ENCODE measurements at regions not wholly inside any gene's neighbourhood (a gene's known extent, or its start where the extent isn't known, plus 50 kb on each side); places are given as distances from the start of the nearest gene placed in this dataset.

GRCh38 chr2:145721681-145722080 is 1201.8 kb upstream of the ZEB2 start:
- POLR2A ChIA-PET: no interaction called here
- in situ Hi-C loops (cut with HindIII; ENCODE audit: low pct_unique_long_range_greater_than_20kb, low sequenced_read_pairs): no loop called here
- no peak for DNase-seq (ENCODE audit: low read depth, low spot score)
- CTCF ChIA-PET: no interaction called here
- intact Hi-C loops (cut with micrococcal nuclease; ENCODE audit: unreplicated experiment): no loop called here
- Histone ChIP-seq H3K4me3 (ENCODE audit: low read depth in 2 of 2, low read length in 2 of 2) (no peak overlapping the region), H3K36me3 (ENCODE audit: control insufficient read depth, insufficient read depth, low read length) (no peaks in the 10 kb centered on the region), H3K9me3 (ENCODE audit: control insufficient read depth, insufficient read depth, low read depth, low read length) (no peaks in the 10 kb centered on the region), H3K4me1 (ENCODE audit: control insufficient read depth, insufficient read depth, low read length) (no peaks in the 10 kb centered on the region), H3K27ac (ENCODE audit: low read length) (no peak overlapping the region), H3K27me3 (ENCODE audit: control insufficient read depth, insufficient read depth, low read length) (no peaks in the 10 kb centered on the region)
- no peak for ATAC-seq
- BruUV-seq (replicated peaks): no TSS peak
- TF ChIP-seq CTCF (IDR thresholded peaks at IDR 0.05) (no peak), POLR2AphosphoS5 (IDR thresholded peaks at IDR 0.05; ENCODE audit: low read depth, low read length) (no peak), TCF7L2 (IDR thresholded peaks at IDR 0.05; ENCODE audit: low read depth, low read length) (no peak), SIN3A (IDR thresholded peaks at IDR 0.05; ENCODE audit: borderline replicate concordance, insufficient read depth, low read depth, low read length) (no peak), REST (IDR thresholded peaks at IDR 0.05; ENCODE audit: insufficient read depth in 1 of 2, low read depth in 2 of 2, low read length in 1 of 2) (no peak)

- intact Hi-C loops (cut with micrococcal nuclease; ENCODE audit: unreplicated experiment): no loop called here
- Histone ChIP-seq H3K4me1 (ENCODE audit: control insufficient read depth, insufficient read depth, low read length) (no peaks in the 10 kb centered on the region), H3K27ac (ENCODE audit: low read length) (no peak overlapping the region), H3K27me3 (ENCODE audit: control insufficient read depth, insufficient read depth, low read length) (no peaks in the 10 kb centered on the region), H3K4me3 (ENCODE audit: low read depth in 2 of 2, low read length in 2 of 2) (no peak overlapping the region), H3K9me3 (ENCODE audit: control insufficient read depth, insufficient read depth, low read depth, low read length) (no peaks in the 10 kb centered on the region), H3K36me3 (ENCODE audit: control insufficient read depth, insufficient read depth, low read length) (no peaks in the 10 kb centered on the region)
- TF ChIP-seq CTCF (IDR thresholded peaks at IDR 0.05) (no peak), TCF7L2 (IDR thresholded peaks at IDR 0.05; ENCODE audit: low read depth, low read length) (no peak), REST (IDR thresholded peaks at IDR 0.05; ENCODE audit: insufficient read depth in 1 of 2, low read depth in 2 of 2, low read length in 1 of 2) (no peak), POLR2AphosphoS5 (IDR thresholded peaks at IDR 0.05; ENCODE audit: low read depth, low read length) (no peak)
- no peak for DNase-seq (ENCODE audit: low read depth, low spot score)
- BruUV-seq (replicated peaks): no TSS peak
- no peak for ATAC-seq
- ChIA-PET CTCF (no interaction called here), POLR2A (no interaction called here)
- in situ Hi-C loops (cut with HindIII; ENCODE audit: low pct_unique_long_range_greater_than_20kb, low sequenced_read_pairs): no loop called here
These were observed 1195.7 kb upstream of the ZEB2 start for GRCh38 chr2:145715601-145716000.
